Panc1 (cell line): ENCODE measurements at regions not wholly inside any gene's neighbourhood (a gene's known extent, or its start where the extent isn't known, plus 50 kb on each side); places are given as distances from the start of the nearest gene placed in this dataset.

Experiments used
- ATAC-seq: fragments of 200-7000 bp; cut with Tn5 transposase; 2 replicates; pipeline ENCODE4 v1.9.1; 2020; ENCODE audit warnings: mild to moderate bottlenecking, moderate library complexity
- BruUV-seq: library from RNA; stranded (reverse); fragments of 400-500 nt; replicated peaks from 2 replicates; lab custom pipeline; 2021; lab: Mats Ljungman, UMichigan
- CTCF ChIA-PET: fragments of 300-600 bp; sonication (Branson Sonifier 250); formaldehyde crosslinking; loops from one replicate; lab custom pipeline; 2022; ENCODE audit warnings: antibody characterized with exemption; lab: Charles Lee
- POLR2A ChIA-PET: fragments of 300-600 bp; sonication (Branson Sonifier 250); formaldehyde crosslinking; loops from one replicate; lab custom pipeline; 2022; ENCODE audit warnings: antibody characterized with exemption; lab: Charles Lee
- DNase-seq: peaks from one replicate; pipeline ENCODE4 v3.0.0-alpha.2; 2010; ENCODE audit warnings: low read depth, low spot score
- H3K27ac ChIP-seq: 2 replicates; pipeline ENCODE4 v1.5.1; 2011; ENCODE audit warnings: mild to moderate bottlenecking, low read length, inconsistent platforms
- H3K27me3 ChIP-seq: fragments of 200-500 bp; sonication (Bioruptor generic); 2 replicates; pipeline ENCODE4 v1.6.0; 2014; ENCODE audit warnings: low read length, inconsistent platforms; ENCODE audit not compliant: control insufficient read depth, insufficient read depth
- H3K36me3 ChIP-seq: fragments of 200-500 bp; sonication (Bioruptor generic); 2 replicates; pipeline ENCODE4 v1.5.1; 2014; ENCODE audit warnings: inconsistent platforms, mild to moderate bottlenecking, low read length, moderate library complexity; ENCODE audit not compliant: control insufficient read depth, insufficient read depth
- H3K4me1 ChIP-seq: 2 replicates; pipeline ENCODE4 v1.5.1; 2011; ENCODE audit warnings: inconsistent platforms, mild to moderate bottlenecking, low read length, moderate library complexity; ENCODE audit not compliant: control insufficient read depth, insufficient read depth
- H3K4me3 ChIP-seq, 2 experiments: 2 replicates each; pipeline ENCODE4 v1.5.1; 2011 to 2012; ENCODE audit warnings: low read depth in 2 of 2, low read length in 2 of 2, mild to moderate bottlenecking in 2 of 2, inconsistent platforms in 1 of 2, moderate library complexity in 1 of 2
- H3K9me3 ChIP-seq: fragments of 200-500 bp; sonication (Bioruptor generic); 2 replicates; pipeline ENCODE4 v1.5.1; 2014; ENCODE audit warnings: low read depth, mild to moderate bottlenecking, inconsistent platforms, low read length, moderate library complexity; ENCODE audit not compliant: control insufficient read depth, insufficient read depth
- CTCF ChIP-seq: fragments of 450-650 bp; IDR thresholded peaks from 2 replicates; pipeline ENCODE4 v1.5.1; 2017; ENCODE audit warnings: mild to moderate bottlenecking
- POLR2AphosphoS5 ChIP-seq: IDR thresholded peaks from 2 replicates; pipeline ENCODE4 v1.6.1; 2012; ENCODE audit warnings: mild to moderate bottlenecking, low read depth, low read length, moderate library complexity
- REST ChIP-seq, 2 experiments: IDR thresholded peaks; 2 replicates each; pipeline ENCODE4 v1.6.1; 2011 to 2012; ENCODE audit warnings: low read depth in 2 of 2, control low read depth in 1 of 2, low read length in 1 of 2, mild to moderate bottlenecking in 1 of 2, moderate library complexity in 1 of 2; ENCODE audit not compliant: insufficient read depth in 1 of 2
- SIN3A ChIP-seq: IDR thresholded peaks from 2 replicates; pipeline ENCODE4 v1.6.1; 2012; ENCODE audit warnings: low read depth, mild to moderate bottlenecking, low read length, moderate library complexity, borderline replicate concordance; ENCODE audit not compliant: insufficient read depth
- TCF7L2 ChIP-seq: IDR thresholded peaks from 2 replicates; pipeline ENCODE4 v1.6.1; 2011; ENCODE audit warnings: mild to moderate bottlenecking, low read depth, low read length, inconsistent platforms
- in situ Hi-C: cut with HindIII; loops from 2 replicates; pipeline ENCODE4 v1.10.0; 2016; ENCODE audit warnings: low sequenced_read_pairs, low pct_unique_long_range_greater_than_20kb
- intact Hi-C: fragments of 100-400 bp; cut with micrococcal nuclease; formaldehyde crosslinking; loops from one replicate; pipeline ENCODE4 v1.10.0; 2022; ENCODE audit not compliant: unreplicated experiment

- DNase-seq (no peak), ATAC-seq (no peak)
- ChIA-PET POLR2A (no interaction called here), CTCF (no interaction called here)
- no peaks in the 10 kb centered on the region for H3K27me3 ChIP-seq
- intact Hi-C loops = no loop called here
- BruUV-seq = no TSS peak
- H3K4me3 ChIP-seq = no peak overlapping the region
- TF ChIP-seq REST (IDR thresholded peaks at IDR 0.05; ENCODE audit: insufficient read depth in 1 of 2, low read depth in 2 of 2, low read length in 1 of 2) (no peak), CTCF (no peak), SIN3A (no peak), POLR2AphosphoS5 (no peak), TCF7L2 (no peak)
- no peak overlapping the region for H3K27ac ChIP-seq
- in situ Hi-C loops = no loop called here
- H3K9me3 ChIP-seq = no peaks in the 10 kb centered on the region
- no peaks in the 10 kb centered on the region for H3K4me1 ChIP-seq
- H3K36me3 ChIP-seq = no peaks in the 10 kb centered on the region
Measured at GRCh38 chr3:161838021-161838420, 341.4 kb downstream of the OTOL1 start.

GRCh38 chr3:161848376-161848775 lies 351.8 kb downstream of the OTOL1 start:
- ATAC-seq = no peak
- DNase-seq = no peak
- CTCF ChIA-PET = no interaction called here
- Histone ChIP-seq H3K9me3 (no peaks in the 10 kb centered on the region), H3K27me3 (no peaks in the 10 kb centered on the region), H3K4me1 (no peaks in the 10 kb centered on the region), H3K4me3 (no peak overlapping the region), H3K27ac (no peak overlapping the region), H3K36me3 (no peaks in the 10 kb centered on the region)
- no TSS peak for BruUV-seq
- POLR2A ChIA-PET = no interaction called here
- intact Hi-C loops (no loop called here), in situ Hi-C loops (no loop called here)
- TF ChIP-seq POLR2AphosphoS5 = no peak
- TF ChIP-seq REST (IDR thresholded peaks at IDR 0.05; ENCODE audit: insufficient read depth in 1 of 2, low read depth in 2 of 2, low read length in 1 of 2) = no peak
- TF ChIP-seq SIN3A = no peak
- no peak for TF ChIP-seq CTCF
- no peak for TF ChIP-seq TCF7L2
